Gastrocnemius medialis (tissue), 4 donors: ENCODE measurements at regions not wholly inside any gene's neighbourhood (a gene's known extent, or its start where the extent isn't known, plus 50 kb on each side); places are given as distances from the start of the nearest gene placed in this dataset.

Source experiments
- POLR2A ChIP-seq, 2 donors: fragments of 450-650 bp; IDR thresholded peaks; one replicate each; pipeline ENCODE4 v1.6.1; 2017; ENCODE audit warnings: antibody characterized with exemption in 2 of 2, mild to moderate bottlenecking in 2 of 2, moderate library complexity in 2 of 2
- TF ChIP-seq, protein P1 (sequence below), 5 experiments: fragments of 450-650 bp in 3 of 5; fragments of 200-600 bp in 2 of 5; sonication (generic) in 2 of 5; IDR thresholded peaks in 4 of 5; conservative IDR thresholded peaks in 1 of 5; 1 replicate in 4 of 5; 2 replicates in 1 of 5; pipeline ENCODE4 v1.5.1; 2016 to 2019; ENCODE audit warnings: antibody characterized with exemption in 5 of 5, mild to moderate bottlenecking in 3 of 5, moderate library complexity in 3 of 5

DNA sequence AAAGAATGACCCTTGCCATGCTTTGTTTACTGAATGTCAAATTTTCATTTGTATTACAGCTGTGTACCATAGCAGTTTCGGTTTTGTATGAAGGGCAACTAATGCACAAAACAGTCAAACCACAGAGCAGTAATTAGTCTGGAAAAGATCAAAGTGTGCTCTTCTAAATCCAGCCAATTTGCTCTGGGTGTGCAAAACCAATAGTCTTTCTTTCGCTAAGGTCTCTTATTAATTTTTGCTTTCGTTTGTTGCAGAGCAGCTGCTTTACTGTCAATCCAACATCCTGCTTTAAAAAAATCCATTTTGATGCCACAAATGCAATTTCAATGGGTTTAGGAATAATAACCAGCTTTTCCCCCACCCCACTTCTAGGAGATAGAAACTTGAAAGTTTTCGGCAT lies 114.2 kb downstream of the BRMS1L start:
- TF ChIP-seq POLR2A (IDR thresholded peaks at IDR 0.05) = no peak
- TF ChIP-seq, protein P1, sequence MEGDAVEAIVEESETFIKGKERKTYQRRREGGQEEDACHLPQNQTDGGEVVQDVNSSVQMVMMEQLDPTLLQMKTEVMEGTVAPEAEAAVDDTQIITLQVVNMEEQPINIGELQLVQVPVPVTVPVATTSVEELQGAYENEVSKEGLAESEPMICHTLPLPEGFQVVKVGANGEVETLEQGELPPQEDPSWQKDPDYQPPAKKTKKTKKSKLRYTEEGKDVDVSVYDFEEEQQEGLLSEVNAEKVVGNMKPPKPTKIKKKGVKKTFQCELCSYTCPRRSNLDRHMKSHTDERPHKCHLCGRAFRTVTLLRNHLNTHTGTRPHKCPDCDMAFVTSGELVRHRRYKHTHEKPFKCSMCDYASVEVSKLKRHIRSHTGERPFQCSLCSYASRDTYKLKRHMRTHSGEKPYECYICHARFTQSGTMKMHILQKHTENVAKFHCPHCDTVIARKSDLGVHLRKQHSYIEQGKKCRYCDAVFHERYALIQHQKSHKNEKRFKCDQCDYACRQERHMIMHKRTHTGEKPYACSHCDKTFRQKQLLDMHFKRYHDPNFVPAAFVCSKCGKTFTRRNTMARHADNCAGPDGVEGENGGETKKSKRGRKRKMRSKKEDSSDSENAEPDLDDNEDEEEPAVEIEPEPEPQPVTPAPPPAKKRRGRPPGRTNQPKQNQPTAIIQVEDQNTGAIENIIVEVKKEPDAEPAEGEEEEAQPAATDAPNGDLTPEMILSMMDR (IDR thresholded peaks at IDR 0.05 in 4 of 5, conservative IDR thresholded peaks at IDR 0.05 in 1 of 5) = no peak
